GM08714 (cell line): ENCODE measurements at regions not wholly inside any gene's neighbourhood (a gene's known extent, or its start where the extent isn't known, plus 50 kb on each side); places are given as distances from the start of the nearest gene placed in this dataset.

Experiments used
- H3K4me3 ChIP-seq: fragments of 200-500 bp; sonication (Bioruptor generic); 2 replicates; pipeline ENCODE4 v1.5.1; 2014; ENCODE audit warnings: mild to moderate bottlenecking, low read length, inconsistent platforms
- ZNF274 ChIP-seq: IDR thresholded peaks from 2 replicates; pipeline ENCODE4 v1.6.1; 2012; ENCODE audit warnings: mild to moderate bottlenecking, low read depth, low read length

DNA sequence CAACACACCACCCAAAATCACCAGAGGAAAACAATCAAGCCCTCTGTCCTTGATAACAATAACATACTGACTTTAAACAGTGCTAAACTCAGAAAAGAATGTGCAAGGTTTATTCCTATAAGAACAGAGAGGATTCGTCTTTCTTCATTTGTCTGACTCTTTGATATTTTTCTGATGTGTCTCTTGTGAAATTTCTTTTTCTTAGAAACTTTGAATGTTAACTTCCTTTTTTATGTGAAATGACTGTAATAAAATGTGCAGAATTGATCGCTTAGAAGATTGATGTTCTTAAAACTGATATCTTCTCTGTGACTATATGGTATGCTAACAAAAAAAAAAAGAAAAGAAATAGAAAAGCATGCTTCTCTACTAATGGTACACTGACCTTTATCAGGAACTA is 947.4 kb upstream of the CITED2 start:
- H3K4me3 ChIP-seq: no peak overlapping the region
- no peak for TF ChIP-seq ZNF274

DNA sequence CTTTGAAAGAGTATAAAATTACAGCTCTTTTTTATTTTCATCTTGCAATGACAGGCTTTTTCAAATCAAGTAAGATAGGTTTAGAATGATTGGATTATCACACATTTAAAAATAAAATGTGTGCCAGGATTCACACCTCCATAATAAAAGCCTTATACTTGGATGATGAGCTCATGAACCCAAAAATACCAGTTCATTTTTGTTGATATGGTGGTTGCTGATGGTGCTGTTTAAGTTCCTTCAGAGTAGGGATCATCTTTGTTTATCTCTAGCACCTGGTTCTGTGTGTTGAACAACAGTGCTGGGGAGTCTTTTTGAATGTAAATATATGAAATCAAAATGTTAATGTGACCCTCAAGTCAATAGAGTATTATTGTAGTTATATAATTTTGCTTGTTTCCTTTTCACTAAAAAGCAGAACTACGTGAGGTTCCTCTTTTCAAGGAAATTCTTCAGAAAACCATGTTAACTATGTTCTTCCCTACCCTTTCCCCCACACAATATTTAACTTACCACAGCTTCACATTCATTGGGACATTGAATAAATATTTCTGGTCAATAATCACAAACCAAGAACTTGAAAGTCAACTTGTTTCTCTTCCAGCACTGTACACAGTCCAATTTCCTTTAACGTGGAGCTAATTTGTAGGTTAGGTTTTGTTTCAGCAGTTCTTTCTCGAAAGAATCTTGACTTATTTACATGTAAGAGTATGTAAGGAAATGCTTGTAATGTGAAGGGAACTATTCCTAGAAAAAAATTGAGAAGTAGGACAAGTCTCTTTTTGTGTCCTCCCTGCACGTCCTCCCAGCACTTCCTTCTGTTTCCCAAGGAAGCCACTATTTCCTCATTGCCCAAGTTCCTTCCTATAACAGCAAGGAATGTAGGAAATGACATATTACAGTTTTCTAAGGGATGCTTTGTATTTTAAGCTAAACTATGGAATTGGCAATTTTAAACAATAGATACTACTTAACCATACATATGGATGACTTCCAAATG is 945.9 kb upstream of the CITED2 start:
- no peak for TF ChIP-seq ZNF274
- no peak overlapping the region for H3K4me3 ChIP-seq

DNA sequence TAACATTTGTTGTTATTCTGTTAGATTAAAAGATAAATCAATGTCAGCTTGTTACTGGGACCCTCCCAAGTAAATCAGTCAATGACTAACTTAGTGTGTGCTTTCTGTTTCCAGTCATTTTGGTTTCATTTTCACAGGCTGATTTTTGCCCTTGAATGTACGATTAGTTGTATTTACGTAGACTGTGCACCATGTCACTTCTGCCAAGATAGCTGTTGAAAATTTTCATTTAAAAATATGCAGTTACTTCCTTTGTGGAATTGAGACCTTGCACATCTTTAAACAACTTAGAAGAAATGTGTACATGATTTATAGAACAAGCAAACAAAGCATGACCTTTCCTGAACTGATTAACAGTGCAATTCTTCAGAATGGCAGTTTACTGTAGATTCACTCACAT is 944.8 kb upstream of the CITED2 start:
- no peak overlapping the region for H3K4me3 ChIP-seq

DNA sequence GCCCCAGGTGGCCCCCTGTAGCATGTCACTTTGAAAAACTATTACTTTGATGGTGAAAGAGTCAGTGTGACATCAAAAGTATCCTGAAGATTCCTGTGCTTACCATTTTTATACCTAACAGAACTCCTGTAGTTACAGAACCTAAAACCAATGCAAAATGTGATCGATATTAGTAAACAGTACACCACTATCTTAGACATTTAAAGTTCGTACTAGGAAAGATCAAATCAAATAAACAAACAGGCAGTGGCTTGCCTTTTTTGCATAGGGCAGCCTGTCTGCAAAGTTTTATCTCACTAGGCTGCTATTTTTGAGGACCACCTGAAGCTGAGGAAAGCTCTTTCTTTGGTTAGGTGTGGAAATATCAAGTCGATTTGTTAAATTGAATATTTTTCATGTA is 944.0 kb upstream of the CITED2 start:
- H3K4me3 ChIP-seq: no peak overlapping the region
- TF ChIP-seq ZNF274: no peak

More for the DNA sequence above, 944.8 kb upstream of the CITED2 start:
- TF ChIP-seq ZNF274: no peak

DNA sequence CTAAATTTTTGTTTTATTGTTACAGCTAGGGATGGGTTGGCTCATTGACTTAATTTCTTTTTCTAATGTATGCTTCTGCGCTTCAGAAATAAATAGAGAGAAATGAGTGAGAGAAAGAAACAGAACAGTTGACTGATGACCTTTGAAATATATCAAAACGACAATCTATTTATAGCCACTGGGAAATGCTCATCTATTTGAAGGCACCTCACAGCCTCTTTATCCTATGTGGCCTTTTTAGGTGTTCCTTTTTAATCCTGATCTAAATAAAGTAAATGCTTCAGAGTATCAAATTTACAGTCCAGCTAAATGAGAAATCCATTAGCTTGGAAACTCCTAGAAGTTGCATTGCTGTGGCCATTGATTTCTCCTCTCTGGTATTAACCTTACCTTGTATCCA is 943.5 kb upstream of the CITED2 start:
- TF ChIP-seq ZNF274: no peak
- no peak overlapping the region for H3K4me3 ChIP-seq

DNA sequence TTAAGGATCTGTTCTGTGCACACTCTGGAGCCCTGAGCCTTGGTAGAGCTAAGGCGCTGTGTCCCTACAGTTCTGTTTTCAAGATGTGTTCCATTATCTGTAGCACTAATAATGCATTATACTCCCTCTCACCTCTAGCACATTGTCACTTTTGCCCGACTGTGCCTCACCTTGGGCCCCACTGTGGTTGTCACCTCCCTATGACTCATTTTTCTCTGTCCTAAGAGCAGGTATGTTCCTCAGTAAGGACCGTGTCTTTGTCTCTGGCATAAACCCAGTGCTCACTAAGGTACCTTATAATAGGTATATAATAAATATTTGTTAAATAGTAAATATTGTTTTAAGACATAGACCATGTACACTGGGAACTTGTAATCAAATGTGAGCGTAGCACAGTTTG is 942.5 kb upstream of the CITED2 start:
- H3K4me3 ChIP-seq: no peak overlapping the region
- no peak for TF ChIP-seq ZNF274

DNA sequence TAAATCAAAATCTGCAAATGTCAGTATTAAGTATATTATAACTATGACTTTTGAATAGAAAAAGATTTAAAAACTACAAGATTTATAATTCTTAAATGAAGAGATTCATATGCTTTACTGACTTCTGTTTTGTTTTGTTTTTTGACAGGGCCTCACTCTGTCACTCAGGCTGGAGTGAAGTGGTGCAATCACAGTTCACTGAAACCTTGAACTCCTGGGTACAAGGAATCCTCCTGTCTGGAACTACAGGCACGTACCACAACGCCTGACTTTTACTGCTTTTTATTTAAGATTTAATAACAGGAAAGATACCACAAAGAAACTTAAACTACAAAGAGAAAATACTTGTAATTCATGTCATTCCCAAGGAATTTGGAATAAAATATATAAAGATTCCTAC is 940.2 kb upstream of the CITED2 start:
- TF ChIP-seq ZNF274: no peak
- H3K4me3 ChIP-seq: no peak overlapping the region

DNA sequence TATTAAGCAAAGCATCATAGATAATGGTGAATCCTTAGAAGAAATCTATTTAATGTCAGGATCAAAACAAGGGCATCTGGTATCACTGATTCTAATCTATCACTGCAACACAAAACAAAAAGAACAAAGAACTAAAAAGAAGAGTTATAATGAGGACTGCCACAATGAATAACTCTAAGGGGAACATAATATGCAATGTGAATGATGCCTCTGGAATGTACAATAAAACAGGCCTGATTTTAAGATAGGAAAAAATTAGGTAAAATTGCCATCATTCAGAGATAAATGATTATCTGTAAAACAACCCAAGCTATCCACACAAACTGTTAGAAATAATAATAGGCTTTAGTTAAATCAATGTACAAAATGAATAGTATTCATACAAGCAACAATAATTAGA is 936.7 kb upstream of the CITED2 start:
- no peak overlapping the region for H3K4me3 ChIP-seq
- TF ChIP-seq ZNF274: no peak

DNA sequence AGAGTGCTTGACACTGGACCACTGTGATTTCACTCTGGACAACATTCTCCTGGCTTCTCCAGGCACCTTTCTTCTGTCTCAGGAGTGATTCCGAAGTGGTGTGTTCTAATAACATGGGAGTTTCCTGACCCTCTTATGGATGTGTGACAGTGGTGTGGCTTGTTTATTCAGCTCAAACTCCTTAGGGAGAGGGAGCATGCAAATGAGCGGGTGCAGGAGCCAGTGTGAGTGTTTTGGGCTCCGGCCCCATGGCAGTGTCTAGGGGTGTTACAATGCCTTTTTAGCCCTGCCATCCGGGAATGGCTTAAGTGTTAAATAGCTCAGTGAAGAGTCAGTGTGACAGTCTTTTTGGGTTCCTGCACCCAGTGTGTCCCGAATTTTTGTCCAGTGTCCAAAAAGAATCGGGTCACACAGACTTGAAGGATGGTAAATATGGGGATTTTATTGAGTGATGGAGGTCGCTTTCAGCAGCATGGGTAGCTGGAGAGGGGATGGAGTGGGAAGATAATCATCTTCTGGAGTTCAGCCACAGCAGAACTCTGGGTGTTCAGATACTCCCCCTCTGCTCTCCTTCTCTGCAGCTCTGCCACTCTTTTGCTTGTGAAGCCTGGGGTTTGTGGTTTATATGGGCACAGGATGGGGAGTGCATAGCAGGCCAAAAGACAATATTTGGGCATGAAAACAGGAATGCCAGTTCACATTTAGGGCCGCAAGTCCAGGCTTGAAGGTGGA is 928.9 kb upstream of the CITED2 start:
- H3K4me3 ChIP-seq: no peak overlapping the region
- TF ChIP-seq ZNF274: no peak

DNA sequence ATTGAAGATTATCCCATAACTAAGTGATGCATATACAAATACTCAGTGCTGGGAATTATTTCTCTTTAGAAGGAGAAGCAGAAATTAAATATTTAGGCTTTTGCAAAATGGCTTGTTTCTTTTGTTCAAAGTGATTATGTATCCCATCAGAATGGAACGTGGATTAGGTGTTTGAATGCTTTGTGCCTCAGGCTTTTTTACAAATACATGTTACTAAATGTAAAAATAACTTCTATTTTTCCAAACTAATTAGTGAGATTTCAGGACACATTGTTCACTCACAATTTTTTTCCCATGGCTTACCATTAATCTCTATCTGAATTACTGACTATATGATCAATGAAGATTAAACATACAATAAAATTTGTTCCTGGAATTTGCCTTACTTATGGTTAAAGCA is 925.9 kb upstream of the CITED2 start:
- no peak for TF ChIP-seq ZNF274
- no peak overlapping the region for H3K4me3 ChIP-seq

DNA sequence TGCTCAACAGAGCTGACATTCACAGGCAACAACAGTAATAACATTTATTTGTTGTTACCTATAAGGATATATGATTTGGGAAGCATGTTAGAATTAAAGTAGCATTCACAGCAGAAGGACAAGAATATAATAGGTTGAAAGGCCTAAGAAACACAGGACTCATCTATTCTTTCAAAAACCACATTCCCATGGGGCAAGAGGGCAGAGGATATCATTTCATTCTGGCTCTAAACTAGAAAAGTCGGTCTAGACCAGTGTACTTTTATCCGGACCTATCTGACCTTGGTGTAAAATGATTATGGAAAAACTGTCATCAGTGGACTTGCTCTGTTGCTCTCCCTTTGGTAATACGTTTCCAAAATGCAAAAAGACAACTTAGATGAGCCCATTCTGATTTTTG is 914.7 kb upstream of the CITED2 start:
- TF ChIP-seq ZNF274: no peak
- H3K4me3 ChIP-seq: no peak overlapping the region

DNA sequence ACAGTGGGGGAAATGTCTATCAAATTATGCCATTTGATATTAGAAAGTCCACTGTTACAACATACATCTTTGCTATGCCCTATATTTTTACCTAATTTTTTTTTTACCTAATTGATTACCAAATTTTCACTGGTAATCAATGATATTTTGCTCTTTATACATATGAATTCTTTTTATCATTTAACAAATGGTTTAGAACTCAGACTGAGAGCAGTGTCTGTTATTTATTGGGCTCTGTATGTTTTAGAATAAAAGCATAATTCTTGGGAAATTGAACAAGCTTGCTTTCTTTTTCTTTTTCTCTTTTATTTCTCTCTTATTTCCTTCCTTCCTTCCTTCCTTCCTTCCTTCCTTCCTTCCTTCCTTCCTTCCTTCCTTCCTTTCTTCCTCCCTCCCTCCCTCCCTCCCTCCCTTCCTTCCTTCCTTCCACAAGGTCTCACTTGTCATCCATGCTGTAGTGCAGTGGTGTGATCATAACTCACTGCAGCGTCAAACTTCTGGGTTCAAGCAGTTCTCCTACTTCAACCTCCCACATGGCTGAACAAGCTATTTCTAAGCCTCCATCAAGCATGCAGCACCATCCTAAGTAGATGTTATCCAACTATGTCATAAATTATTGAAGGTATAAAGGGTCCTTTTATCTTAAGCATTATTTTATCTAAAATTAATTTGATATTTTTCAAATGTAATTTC is 911.7 kb upstream of the CITED2 start:
- TF ChIP-seq ZNF274: no peak
- H3K4me3 ChIP-seq: no peak overlapping the region

DNA sequence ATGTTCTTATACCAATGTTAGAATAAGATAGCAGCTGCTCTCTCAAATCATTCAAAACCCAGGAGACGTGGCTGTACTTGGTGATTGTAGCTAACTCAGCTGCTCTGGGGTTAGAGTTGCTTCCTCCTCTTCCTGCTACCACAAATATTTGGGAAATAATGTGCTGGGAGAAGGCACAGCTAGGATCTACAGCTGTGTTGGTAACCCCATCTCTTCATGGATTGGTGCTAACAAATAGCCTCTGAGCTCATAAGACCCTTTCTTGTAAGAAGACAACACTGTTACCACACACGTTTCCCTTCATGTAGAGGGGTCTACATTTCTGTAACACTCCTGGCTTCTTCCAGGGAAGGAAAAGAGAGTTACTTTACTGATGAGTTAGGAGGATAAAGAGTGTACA is 911.0 kb upstream of the CITED2 start:
- H3K4me3 ChIP-seq: no peak overlapping the region
- TF ChIP-seq ZNF274: no peak

DNA sequence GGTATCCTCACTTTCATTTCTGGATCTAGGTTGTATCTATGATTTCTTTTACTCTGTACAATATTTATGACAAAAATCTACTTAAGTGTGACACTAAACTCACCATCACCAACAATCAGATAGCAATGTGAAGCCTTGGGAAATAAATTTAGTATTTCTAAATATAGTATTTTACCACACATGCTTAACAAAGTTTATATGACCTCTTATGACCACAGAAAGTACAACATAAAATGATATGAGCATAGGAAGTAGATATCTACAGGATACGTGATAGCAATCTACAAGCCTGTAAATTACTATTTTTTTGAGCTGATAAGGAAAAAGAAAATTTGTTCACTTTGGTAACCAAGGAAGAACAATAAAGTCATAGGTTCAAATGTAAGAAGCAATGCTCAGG is 910.4 kb upstream of the CITED2 start:
- no peak for TF ChIP-seq ZNF274
- no peak overlapping the region for H3K4me3 ChIP-seq
